OCI-LY3 (cell line): ENCODE measurements at regions not wholly inside any gene's neighbourhood (a gene's known extent, or its start where the extent isn't known, plus 50 kb on each side); places are given as distances from the start of the nearest gene placed in this dataset.

Experiments
- EZH2phosphoT487 ChIP-seq: fragments of 200-600 bp; shearing (Covaris generic); IDR thresholded peaks from 2 replicates; pipeline ENCODE4 v1.6.1; 2018; ENCODE audit warnings: antibody characterized with exemption, mixed run types, low read depth
- TF ChIP-seq, protein P1 (sequence below): fragments of 200-600, 300-600 bp; sonication (generic); IDR thresholded peaks from 2 replicates; pipeline ENCODE4 v1.5.1; 2014; ENCODE audit warnings: antibody characterized with exemption, low read length, low read depth

DNA sequence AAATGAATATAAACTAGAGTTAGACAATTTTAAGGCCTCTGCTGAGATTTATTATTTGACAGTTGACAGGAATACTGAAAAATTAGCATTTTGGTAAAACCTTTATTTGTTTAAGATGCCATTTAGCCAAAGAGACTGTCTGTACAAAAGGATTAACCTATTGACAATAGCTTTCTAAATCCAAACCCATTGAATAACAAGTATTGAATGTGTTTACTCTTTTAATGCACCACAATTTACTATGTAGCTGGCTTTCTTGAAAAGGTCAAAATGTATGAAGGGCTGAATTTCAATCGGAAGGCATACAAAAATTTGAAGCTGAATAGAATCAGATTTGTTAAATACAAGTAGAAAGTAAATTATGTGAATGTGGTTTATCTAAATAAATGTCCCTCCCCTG lies 374.5 kb downstream of the TEX13C start:
- TF ChIP-seq, protein P1, sequence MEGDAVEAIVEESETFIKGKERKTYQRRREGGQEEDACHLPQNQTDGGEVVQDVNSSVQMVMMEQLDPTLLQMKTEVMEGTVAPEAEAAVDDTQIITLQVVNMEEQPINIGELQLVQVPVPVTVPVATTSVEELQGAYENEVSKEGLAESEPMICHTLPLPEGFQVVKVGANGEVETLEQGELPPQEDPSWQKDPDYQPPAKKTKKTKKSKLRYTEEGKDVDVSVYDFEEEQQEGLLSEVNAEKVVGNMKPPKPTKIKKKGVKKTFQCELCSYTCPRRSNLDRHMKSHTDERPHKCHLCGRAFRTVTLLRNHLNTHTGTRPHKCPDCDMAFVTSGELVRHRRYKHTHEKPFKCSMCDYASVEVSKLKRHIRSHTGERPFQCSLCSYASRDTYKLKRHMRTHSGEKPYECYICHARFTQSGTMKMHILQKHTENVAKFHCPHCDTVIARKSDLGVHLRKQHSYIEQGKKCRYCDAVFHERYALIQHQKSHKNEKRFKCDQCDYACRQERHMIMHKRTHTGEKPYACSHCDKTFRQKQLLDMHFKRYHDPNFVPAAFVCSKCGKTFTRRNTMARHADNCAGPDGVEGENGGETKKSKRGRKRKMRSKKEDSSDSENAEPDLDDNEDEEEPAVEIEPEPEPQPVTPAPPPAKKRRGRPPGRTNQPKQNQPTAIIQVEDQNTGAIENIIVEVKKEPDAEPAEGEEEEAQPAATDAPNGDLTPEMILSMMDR, result no peak
- no peak for TF ChIP-seq EZH2phosphoT487
